ENCODE measurements at regions not wholly inside any gene's neighbourhood (a gene's known extent, or its start where the extent isn't known, plus 50 kb on each side); places are given as distances from the start of the nearest gene placed in this dataset.

DNA sequence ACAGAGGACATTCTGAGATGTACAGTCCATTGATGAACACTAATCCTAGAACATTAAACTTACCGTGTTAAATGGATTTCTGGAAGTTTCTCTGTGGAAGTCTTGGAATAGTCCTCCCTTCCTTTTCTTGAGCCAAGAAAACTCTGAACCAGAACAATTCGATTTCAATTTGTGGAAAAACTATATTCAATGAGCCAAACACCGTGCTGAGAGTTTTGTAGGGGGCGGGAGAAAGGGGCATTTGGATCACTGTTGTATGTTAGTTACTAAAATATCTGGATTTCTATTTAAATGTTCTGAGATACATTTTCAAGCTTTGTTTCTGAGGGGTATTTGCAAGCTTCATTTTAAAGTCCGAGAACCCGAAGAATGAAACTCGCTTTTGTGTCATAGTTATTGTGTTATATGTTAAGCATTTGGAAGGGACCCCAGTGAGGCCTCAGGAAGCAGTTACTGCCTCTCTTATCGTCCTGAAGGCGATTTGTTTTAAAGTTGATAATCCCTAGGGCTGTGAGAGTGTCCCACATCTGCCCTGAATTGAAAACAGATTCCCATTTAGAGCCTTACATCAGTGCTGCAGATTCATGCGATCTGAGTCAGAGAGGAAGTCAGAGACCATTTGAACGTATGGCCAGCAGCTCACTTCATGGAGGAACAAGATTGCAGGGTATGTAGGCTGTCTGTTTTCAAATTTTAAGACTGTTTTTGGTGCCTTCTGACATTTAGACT, 70.8 kb upstream of the SASH1 start:
- no peak for TF ChIP-seq POLR2A (IDR thresholded peaks at IDR 0.05)
- TF ChIP-seq, protein P1, sequence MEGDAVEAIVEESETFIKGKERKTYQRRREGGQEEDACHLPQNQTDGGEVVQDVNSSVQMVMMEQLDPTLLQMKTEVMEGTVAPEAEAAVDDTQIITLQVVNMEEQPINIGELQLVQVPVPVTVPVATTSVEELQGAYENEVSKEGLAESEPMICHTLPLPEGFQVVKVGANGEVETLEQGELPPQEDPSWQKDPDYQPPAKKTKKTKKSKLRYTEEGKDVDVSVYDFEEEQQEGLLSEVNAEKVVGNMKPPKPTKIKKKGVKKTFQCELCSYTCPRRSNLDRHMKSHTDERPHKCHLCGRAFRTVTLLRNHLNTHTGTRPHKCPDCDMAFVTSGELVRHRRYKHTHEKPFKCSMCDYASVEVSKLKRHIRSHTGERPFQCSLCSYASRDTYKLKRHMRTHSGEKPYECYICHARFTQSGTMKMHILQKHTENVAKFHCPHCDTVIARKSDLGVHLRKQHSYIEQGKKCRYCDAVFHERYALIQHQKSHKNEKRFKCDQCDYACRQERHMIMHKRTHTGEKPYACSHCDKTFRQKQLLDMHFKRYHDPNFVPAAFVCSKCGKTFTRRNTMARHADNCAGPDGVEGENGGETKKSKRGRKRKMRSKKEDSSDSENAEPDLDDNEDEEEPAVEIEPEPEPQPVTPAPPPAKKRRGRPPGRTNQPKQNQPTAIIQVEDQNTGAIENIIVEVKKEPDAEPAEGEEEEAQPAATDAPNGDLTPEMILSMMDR (IDR thresholded peaks at IDR 0.05) = no peak
- H3K4me3 ChIP-seq = peak overlapping the region in 1 of 4 donors; percentile 33

DNA sequence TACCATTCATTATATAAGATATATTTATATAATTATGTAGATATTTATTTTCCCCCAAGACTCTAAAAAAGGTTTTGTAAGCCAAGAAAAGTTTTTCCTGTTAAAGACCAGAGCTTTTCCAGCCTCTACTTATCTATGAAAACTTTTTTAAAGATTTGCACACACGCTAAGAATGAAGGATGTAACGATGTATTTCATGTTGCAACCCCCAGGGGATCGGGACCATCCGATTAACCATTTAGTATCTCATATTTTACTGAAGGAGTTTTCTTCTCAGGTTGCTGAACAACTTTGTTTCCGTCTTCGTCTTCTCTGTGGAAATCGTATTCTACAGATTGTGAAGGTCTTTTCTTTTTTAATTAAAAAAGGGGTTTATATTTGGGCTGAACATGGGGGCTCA, 70.0 kb upstream of the SASH1 start:
- 78 to 84% methylated on average over 7 of the region's 7 CpGs for WGBS, 2 donors
- H3K4me3 ChIP-seq = no peak overlapping the region
- H3K36me3 ChIP-seq = no peaks in the 10 kb centered on the region
- TF ChIP-seq, protein P1 (IDR thresholded peaks at IDR 0.05) = no peak
- TF ChIP-seq POLR2A (IDR thresholded peaks at IDR 0.05) = no peak
- H3K27me3 ChIP-seq = no peaks in the 10 kb centered on the region
- intact Hi-C loops (cut with DNase I) = no loop called here
- peaks cover 4 to 36% (median 5%) of the 10 kb centered on the region in 3 donors for H3K4me1 ChIP-seq
- DNase-seq = no peak
- no peaks in the 10 kb centered on the region for H3K9me3 ChIP-seq
- no peak overlapping the region for H3K27ac ChIP-seq

More for the DNA sequence above, 70.8 kb upstream of the SASH1 start:
- 48 to 61% methylated on average over 11 of the region's 11 CpGs for WGBS, 2 donors
- Histone ChIP-seq H3K9me3 (no peaks in the 10 kb centered on the region), H3K27me3 (no peaks in the 10 kb centered on the region), H3K4me1 (peaks cover 5 to 43% (median 8%) of the 10 kb centered on the region in 3 donors), H3K36me3 (no peaks in the 10 kb centered on the region), H3K27ac (peak overlapping the region in 2 of 4 donors; percentile 14 to 38)
- intact Hi-C loops (cut with DNase I) = no loop called here
- DNase-seq = no peak

DNA sequence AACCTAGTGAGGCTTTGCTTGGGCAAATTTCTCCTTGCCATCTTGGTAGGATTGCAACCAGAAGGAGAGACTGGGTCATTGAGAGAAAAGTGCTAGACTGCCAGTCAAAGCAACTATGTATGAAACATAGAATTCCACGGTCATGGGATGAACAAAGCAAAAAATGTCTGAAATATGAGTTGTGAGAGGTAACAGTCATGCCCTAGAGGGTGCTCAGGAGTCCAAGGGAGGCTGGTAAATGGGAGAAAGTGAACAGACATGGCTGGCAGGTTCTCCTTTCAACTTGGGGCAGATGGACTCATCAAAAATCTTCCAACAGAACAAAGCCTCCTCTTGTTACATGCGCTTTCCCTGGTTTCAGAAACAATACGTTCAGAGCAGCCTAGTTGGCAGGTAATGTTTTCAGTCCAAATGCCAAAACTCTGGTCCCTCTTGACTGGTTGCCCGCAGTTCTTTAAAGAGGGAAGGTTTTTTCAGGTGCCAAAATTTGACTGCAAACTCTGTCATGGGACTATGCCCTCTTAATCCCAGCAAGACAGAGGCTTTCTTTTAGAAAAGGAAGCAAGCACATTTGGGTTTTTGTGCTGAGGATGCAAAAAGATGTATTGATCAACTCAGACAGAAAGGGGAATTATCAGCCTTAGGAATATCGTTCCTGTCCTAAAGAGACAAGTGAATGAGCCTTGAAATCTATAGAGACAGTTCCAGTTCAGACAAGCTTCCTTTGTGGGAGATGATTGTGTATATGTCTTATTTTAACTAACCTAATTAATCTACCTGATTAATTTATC, 68.5 kb upstream of the SASH1 start:
- 31 to 42% methylated on average over 5 of the region's 5 CpGs for WGBS, 2 donors
- intact Hi-C loops (cut with DNase I) = no loop called here
- Histone ChIP-seq H3K27me3 (no peaks in the 10 kb centered on the region), H3K4me1 (peaks cover 0 to 26% (median 5%) of the 10 kb centered on the region in 3 donors), H3K9me3 (no peaks in the 10 kb centered on the region), H3K27ac (peak overlapping the region in 1 of 4 donors; percentile 43), H3K4me3 (no peak overlapping the region), H3K36me3 (no peaks in the 10 kb centered on the region)
- TF ChIP-seq, protein P1 (IDR thresholded peaks at IDR 0.05) = peak in 1 of 6 experiments; percentile 12
- TF ChIP-seq POLR2A (IDR thresholded peaks at IDR 0.05) = no peak
- DNase-seq = no peak

DNA sequence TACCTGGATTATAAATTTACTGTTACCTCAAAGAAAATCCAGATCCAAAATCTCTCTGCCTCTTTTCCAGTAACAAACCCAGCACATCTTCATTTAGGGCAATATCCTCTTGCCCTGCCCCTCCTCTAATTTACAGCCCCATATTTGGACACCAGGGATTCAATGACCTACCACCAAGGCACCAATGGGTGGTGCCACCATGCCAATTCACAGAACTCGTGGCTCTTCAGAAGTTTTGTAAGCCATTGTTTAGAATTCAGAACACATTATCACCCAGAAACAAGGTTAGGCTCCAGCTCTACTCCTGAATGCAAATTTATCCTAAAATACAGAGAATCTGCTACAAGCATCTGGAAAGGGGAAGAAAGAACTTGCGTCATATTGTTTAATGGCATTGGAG, 67.8 kb upstream of the SASH1 start:
- H3K36me3 ChIP-seq = no peaks in the 10 kb centered on the region
- peaks cover 0 to 26% (median 5%) of the 10 kb centered on the region in 3 donors for H3K4me1 ChIP-seq
- no peak overlapping the region for H3K4me3 ChIP-seq
- no peaks in the 10 kb centered on the region for H3K9me3 ChIP-seq
- no peaks in the 10 kb centered on the region for H3K27me3 ChIP-seq
- no peak for TF ChIP-seq POLR2A (IDR thresholded peaks at IDR 0.05)
- TF ChIP-seq, protein P1 (IDR thresholded peaks at IDR 0.05) = no peak
- DNase-seq = no peak
- intact Hi-C loops (cut with DNase I) = no loop called here
- peak overlapping the region in 1 of 4 donors; percentile 43 for H3K27ac ChIP-seq
- 62 to 72% methylated on average over 2 of the region's 2 CpGs for WGBS, 2 donors

DNA sequence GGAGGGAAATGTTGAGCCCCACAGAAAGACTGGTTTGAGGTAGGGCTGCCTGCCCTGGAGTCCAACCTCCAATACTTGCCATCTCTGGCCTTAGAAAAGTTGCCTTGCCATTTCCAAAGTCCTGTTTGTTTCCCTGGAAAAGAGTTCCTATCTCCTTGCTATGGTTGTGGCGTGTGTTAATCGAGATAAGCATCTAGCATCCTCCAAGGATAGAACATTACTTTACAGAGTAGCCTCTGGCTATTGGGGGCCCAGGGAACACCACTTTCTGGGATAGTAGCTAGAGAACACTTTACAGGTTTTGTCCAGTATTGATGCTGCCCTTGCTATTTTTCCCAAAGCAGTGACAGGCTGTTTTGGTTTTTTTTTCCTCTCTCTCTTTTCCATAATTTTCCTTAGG, 57.4 kb upstream of the SASH1 start:
- H3K27me3 ChIP-seq = no peaks in the 10 kb centered on the region
- no peak for DNase-seq
- H3K4me1 ChIP-seq = peaks cover 0 to 6% (median 0%) of the 10 kb centered on the region in 3 donors
- 83 to 94% methylated on average over 2 of the region's 2 CpGs for WGBS, 2 donors
- intact Hi-C loops (cut with DNase I) = loop anchor here (10.0 kb wide), 1 partner anchor 180 kb away; no protein-coding TSS in a partner anchor
- no peak overlapping the region for H3K4me3 ChIP-seq
- H3K27ac ChIP-seq = no peak overlapping the region
- H3K36me3 ChIP-seq = no peaks in the 10 kb centered on the region
- TF ChIP-seq POLR2A (IDR thresholded peaks at IDR 0.05) = no peak
- TF ChIP-seq, protein P1 (IDR thresholded peaks at IDR 0.05) = no peak
- H3K9me3 ChIP-seq = no peaks in the 10 kb centered on the region

All from esophagus squamous epithelium (tissue), 5 donors.